B cell (primary cell): ENCODE measurements at regions not wholly inside any gene's neighbourhood (a gene's known extent, or its start where the extent isn't known, plus 50 kb on each side); places are given as distances from the start of the nearest gene placed in this dataset.

Experiments
- ATAC-seq: fragments of 200-7000 bp; cut with Tn5 transposase; one replicate; pipeline ENCODE4 v1.10.0; 2021; ENCODE audit warnings: low read depth, mild to moderate bottlenecking, moderate number of reproducible peaks, moderate library complexity
- CTCF ChIA-PET: fragments of 350-600 bp; sonication (Branson Sonifier 250); formaldehyde crosslinking; loops from one replicate; lab custom pipeline; 2021; ENCODE audit warnings: antibody characterized with exemption, inconsistent platforms; lab: Charles Lee
- POLR2A ChIA-PET: fragments of 350-600 bp; sonication (Branson Sonifier 250); formaldehyde crosslinking; loops from one replicate; lab custom pipeline; 2021; ENCODE audit warnings: antibody characterized with exemption; lab: Charles Lee
- DNase-seq: peaks from one replicate; pipeline ENCODE4 v3.0.0; 2013
- H2AFZ ChIP-seq: 2 replicates; pipeline ENCODE4 v1.6.1; 2012; ENCODE audit warnings: mild to moderate bottlenecking, low read depth, low read length; ENCODE audit not compliant: insufficient read depth, poor library complexity, severe bottlenecking
- H3K27ac ChIP-seq, 2 donors: 1 replicate in 1 of 2; 2 replicates in 1 of 2; pipeline ENCODE4 v1.5.1; 2012 to 2013; ENCODE audit warnings: low read length in 2 of 2, mild to moderate bottlenecking in 2 of 2, moderate library complexity in 1 of 2
- H3K27me3 ChIP-seq, 4 experiments: fragments of 200-600 bp in 1 of 4; sonication (generic) in 1 of 4; replicated peaks in 1 of 4; 1 replicate in 2 of 4; 2 replicates in 2 of 4; pipeline versions ENCODE4 v1.6.1 to v1.7.0; 2013 to 2016; ENCODE audit warnings: low read length in 3 of 4, mild to moderate bottlenecking in 2 of 4, mixed read lengths in 1 of 4, moderate library complexity in 1 of 4; ENCODE audit not compliant: insufficient read depth in 4 of 4, control insufficient read depth in 3 of 4; ENCODE audit errors: control extremely low read depth in 1 of 4
- H3K36me3 ChIP-seq, 2 experiments: replicated peaks in 1 of 2; 1 replicate in 1 of 2; 2 replicates in 1 of 2; pipeline versions ENCODE4 v1.6.1 to v1.7.1; 2013; ENCODE audit warnings: low read length in 1 of 2; ENCODE audit not compliant: insufficient read depth in 2 of 2, control insufficient read depth in 1 of 2; ENCODE audit errors: control extremely low read depth in 1 of 2, extremely low read depth in 1 of 2
- H3K4me1 ChIP-seq, 2 donors: fragments of 200-600 bp in 1 of 2; sonication (generic) in 1 of 2; 1 replicate in 1 of 2; 2 replicates in 1 of 2; pipeline versions ENCODE4 v1.5.1 to v1.6.1; 2013 to 2017; ENCODE audit warnings: low read length in 2 of 2; ENCODE audit not compliant: control insufficient read depth in 2 of 2, insufficient read depth in 2 of 2
- H3K4me2 ChIP-seq: replicated peaks from 2 replicates; pipeline ENCODE3; 2012; ENCODE audit warnings: mild to moderate bottlenecking, low read depth, low read length; ENCODE audit not compliant: poor library complexity, severe bottlenecking
- H3K4me3 ChIP-seq, 5 experiments: fragments of 200-600 bp in 1 of 5; sonication (generic) in 1 of 5; 1 replicate in 3 of 5; 2 replicates in 2 of 5; pipeline versions ENCODE4 v1.5.1 to v1.7.0; 2011 to 2016; ENCODE audit warnings: low read length in 4 of 5, mild to moderate bottlenecking in 4 of 5, low read depth in 2 of 5, control low read depth in 1 of 5, moderate library complexity in 1 of 5; ENCODE audit not compliant: insufficient read depth in 1 of 5; ENCODE audit errors: control extremely low read depth in 1 of 5, extremely low read depth in 1 of 5
- H3K79me2 ChIP-seq: fragments of 200-600 bp; sonication (generic); one replicate; pipeline ENCODE4 v1.6.0; 2016; ENCODE audit warnings: low read length; ENCODE audit not compliant: control insufficient read depth, insufficient read depth
- H3K9ac ChIP-seq: fragments of 200-600 bp; sonication (generic); 2 replicates; pipeline ENCODE4 v1.6.1; 2017; ENCODE audit warnings: mild to moderate bottlenecking, low read length, moderate library complexity
- H3K9me3 ChIP-seq, 3 donors: one replicate each; pipeline versions ENCODE4 v1.6.1 to v1.7.1; 2013; ENCODE audit warnings: low read length in 2 of 3; ENCODE audit not compliant: control insufficient read depth in 2 of 3, insufficient read depth in 1 of 3; ENCODE audit errors: control extremely low read depth in 1 of 3
- H4K20me1 ChIP-seq: 2 replicates; pipeline ENCODE4 v1.6.0; 2012; ENCODE audit warnings: mild to moderate bottlenecking, low read length; ENCODE audit not compliant: insufficient read depth, control insufficient read depth, poor library complexity, severe bottlenecking
- H3K27ac Mint-ChIP-seq: one replicate; pipeline ENCODE4 v1.8.0; 2021; ENCODE audit warnings: mixed read lengths
- H3K27me3 Mint-ChIP-seq: one replicate; pipeline ENCODE4 v1.8.0; 2021; ENCODE audit warnings: mixed read lengths
- H3K4me1 Mint-ChIP-seq: one replicate; pipeline ENCODE4 v1.8.0; 2021; ENCODE audit warnings: mixed read lengths
- H3K4me3 Mint-ChIP-seq: one replicate; pipeline ENCODE4 v1.8.0; 2021; ENCODE audit warnings: mixed read lengths
- H3K9me3 Mint-ChIP-seq: one replicate; pipeline ENCODE4 v1.8.0; 2022; ENCODE audit warnings: mixed read lengths; ENCODE audit not compliant: insufficient read depth
- EZH2 ChIP-seq: IDR thresholded peaks from 2 replicates; pipeline ENCODE4 v1.6.1; 2012; ENCODE audit warnings: borderline replicate concordance, low read depth, mild to moderate bottlenecking, moderate library complexity, low read length; ENCODE audit not compliant: insufficient read depth, poor library complexity, severe bottlenecking
- WGBS: methylation state at CpG from one replicate; pipeline ENCODE4 v1.1.5; 2013; ENCODE audit warnings: missing lambda C conversion rate; ENCODE audit not compliant: insufficient coverage; 5-methylcytosine and 5-hydroxymethylcytosine counted together
- intact Hi-C: fragments of 100-400 bp; cut with micrococcal nuclease; formaldehyde crosslinking; loops from one replicate; pipeline ENCODE4 v1.10.0; 2022
- TF ChIP-seq, protein P1 (sequence below): fragments of 200-600 bp; IDR thresholded peaks from one replicate; pipeline ENCODE4 v1.8.0; 2022; ENCODE audit warnings: antibody characterized with exemption, mild to moderate bottlenecking

- CTCF ChIA-PET: no interaction called here
- H3K36me3 ChIP-seq: no peaks in the 10 kb centered on the region
- Mint-ChIP-seq H3K27ac (no peak overlapping the region), H3K9me3 (peaks cover 3% of the 10 kb centered on the region), H3K4me1 (no peaks in the 10 kb centered on the region), H3K4me3 (no peak overlapping the region), H3K27me3 (peaks cover 26% of the 10 kb centered on the region)
- DNase-seq (no peak), ATAC-seq (no peak)
- POLR2A ChIA-PET: no interaction called here
- TF ChIP-seq EZH2: no peak
- TF ChIP-seq, protein P1, sequence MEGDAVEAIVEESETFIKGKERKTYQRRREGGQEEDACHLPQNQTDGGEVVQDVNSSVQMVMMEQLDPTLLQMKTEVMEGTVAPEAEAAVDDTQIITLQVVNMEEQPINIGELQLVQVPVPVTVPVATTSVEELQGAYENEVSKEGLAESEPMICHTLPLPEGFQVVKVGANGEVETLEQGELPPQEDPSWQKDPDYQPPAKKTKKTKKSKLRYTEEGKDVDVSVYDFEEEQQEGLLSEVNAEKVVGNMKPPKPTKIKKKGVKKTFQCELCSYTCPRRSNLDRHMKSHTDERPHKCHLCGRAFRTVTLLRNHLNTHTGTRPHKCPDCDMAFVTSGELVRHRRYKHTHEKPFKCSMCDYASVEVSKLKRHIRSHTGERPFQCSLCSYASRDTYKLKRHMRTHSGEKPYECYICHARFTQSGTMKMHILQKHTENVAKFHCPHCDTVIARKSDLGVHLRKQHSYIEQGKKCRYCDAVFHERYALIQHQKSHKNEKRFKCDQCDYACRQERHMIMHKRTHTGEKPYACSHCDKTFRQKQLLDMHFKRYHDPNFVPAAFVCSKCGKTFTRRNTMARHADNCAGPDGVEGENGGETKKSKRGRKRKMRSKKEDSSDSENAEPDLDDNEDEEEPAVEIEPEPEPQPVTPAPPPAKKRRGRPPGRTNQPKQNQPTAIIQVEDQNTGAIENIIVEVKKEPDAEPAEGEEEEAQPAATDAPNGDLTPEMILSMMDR: no peak
- no peak overlapping the region for H3K4me2 ChIP-seq
- no peaks in the 10 kb centered on the region for H3K4me1 ChIP-seq
- no peak overlapping the region for H3K9ac ChIP-seq
- no peak overlapping the region for H2AFZ ChIP-seq
- no peak overlapping the region for H3K4me3 ChIP-seq
- 100% methylated on average over 3 of the region's 4 CpGs for WGBS
- H4K20me1 ChIP-seq: no peaks in the 10 kb centered on the region
- H3K79me2 ChIP-seq: no peaks in the 10 kb centered on the region
- no peak overlapping the region for H3K27ac ChIP-seq
- H3K27me3 ChIP-seq: peaks cover 0 to 3% (median 0%) of the 10 kb centered on the region in 4 experiments
- intact Hi-C loops: no loop called here
- H3K9me3 ChIP-seq: peaks cover 0 to 3% (median 0%) of the 10 kb centered on the region in 3 donors
These were observed 83.4 kb upstream of the WNT7A start for GRCh38 chr3:13963137-13963886.

DNA sequence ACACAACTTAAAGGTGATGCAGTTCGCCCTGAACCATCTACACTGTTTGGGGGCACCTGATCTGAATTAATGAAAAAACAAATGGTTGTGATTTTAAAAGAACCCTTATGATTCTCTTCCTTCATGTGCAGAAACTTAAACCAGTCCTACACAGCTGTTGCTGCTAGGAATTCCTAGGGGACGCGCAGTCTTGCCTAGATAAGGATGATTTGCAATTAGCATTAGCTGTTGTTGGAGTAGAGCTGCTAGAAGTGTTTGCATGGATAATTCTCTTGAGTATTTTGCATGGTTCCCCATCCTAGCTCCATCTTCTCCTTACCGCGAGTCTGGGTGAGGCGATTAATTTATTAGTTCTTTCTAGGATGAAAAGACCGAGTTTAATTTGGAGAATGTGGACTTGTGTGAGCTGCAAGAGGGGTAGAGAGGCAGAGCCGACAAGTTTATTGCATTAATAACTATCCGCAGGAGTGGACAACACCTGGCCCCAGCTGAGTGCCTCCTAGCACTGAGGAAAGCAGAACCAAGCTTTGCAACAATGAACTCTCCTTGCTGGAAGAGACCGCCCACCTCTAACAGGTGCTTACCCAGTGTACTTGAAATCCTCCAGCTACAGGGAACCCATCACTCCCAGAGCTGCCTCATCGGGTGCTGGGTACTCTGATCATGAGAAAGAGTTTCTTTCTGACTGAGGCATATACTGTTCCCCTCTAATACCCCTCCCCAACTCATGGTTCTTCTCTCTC, 75.0 kb upstream of the WNT7A start:
- peaks cover 0 to 10% (median 0%) of the 10 kb centered on the region in 4 experiments for H3K27me3 ChIP-seq
- ATAC-seq (no peak), DNase-seq (no peak)
- H4K20me1 ChIP-seq: no peaks in the 10 kb centered on the region
- no peaks in the 10 kb centered on the region for H3K9me3 Mint-ChIP-seq
- 78% methylated on average over 4 of the region's 11 CpGs for WGBS
- no peak overlapping the region for H3K4me2 ChIP-seq
- H3K4me3 Mint-ChIP-seq: no peak overlapping the region
- TF ChIP-seq, protein P1: no peak
- TF ChIP-seq EZH2: no peak
- no peak overlapping the region for H2AFZ ChIP-seq
- no peak overlapping the region for H3K9ac ChIP-seq
- CTCF ChIA-PET: no interaction called here
- peaks cover 7% of the 10 kb centered on the region for H3K27me3 Mint-ChIP-seq
- H3K4me3 ChIP-seq: no peak overlapping the region
- no peaks in the 10 kb centered on the region for H3K79me2 ChIP-seq
- no peaks in the 10 kb centered on the region for H3K4me1 ChIP-seq
- no peak overlapping the region for H3K27ac ChIP-seq
- no peaks in the 10 kb centered on the region for H3K36me3 ChIP-seq
- POLR2A ChIA-PET: no interaction called here
- H3K9me3 ChIP-seq: no peaks in the 10 kb centered on the region
- H3K4me1 Mint-ChIP-seq: no peaks in the 10 kb centered on the region
- intact Hi-C loops: no loop called here
- no peak overlapping the region for H3K27ac Mint-ChIP-seq
